ENCODE measurements at regions not wholly inside any gene's neighbourhood (a gene's known extent, or its start where the extent isn't known, plus 50 kb on each side); places are given as distances from the start of the nearest gene placed in this dataset.

DNA sequence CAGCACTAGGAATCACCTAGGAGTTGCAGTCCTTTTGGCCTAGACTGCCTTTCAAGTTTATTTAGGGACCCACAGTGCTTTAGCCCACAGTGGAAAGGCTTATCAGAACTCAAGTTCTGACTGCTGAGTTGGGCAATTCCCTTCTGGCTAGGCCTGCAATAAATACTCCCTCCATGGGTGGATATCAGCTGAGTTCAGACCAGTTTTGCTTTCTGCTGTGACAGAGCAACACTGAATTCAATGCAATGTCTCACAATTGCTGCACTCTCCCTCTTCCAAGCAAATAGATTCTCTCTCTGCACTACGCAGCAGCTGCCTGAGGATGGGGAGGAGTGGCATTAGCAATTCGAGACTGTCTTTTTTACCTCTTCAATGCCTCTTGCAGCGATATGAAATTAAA lies 1153.3 kb downstream of the SORCS1 start:
- no peak for TF ChIP-seq ZNF274 (IDR thresholded peaks at IDR 0.05; ENCODE audit: low read depth, low read length)
- no peak for TF ChIP-seq YY1 (IDR thresholded peaks at IDR 0.05; ENCODE audit: insufficient read depth, insufficient read length)

All from NT2/D1 (cell line).